ENCODE measurements at regions not wholly inside any gene's neighbourhood (a gene's known extent, or its start where the extent isn't known, plus 50 kb on each side); places are given as distances from the start of the nearest gene placed in this dataset.

DNA sequence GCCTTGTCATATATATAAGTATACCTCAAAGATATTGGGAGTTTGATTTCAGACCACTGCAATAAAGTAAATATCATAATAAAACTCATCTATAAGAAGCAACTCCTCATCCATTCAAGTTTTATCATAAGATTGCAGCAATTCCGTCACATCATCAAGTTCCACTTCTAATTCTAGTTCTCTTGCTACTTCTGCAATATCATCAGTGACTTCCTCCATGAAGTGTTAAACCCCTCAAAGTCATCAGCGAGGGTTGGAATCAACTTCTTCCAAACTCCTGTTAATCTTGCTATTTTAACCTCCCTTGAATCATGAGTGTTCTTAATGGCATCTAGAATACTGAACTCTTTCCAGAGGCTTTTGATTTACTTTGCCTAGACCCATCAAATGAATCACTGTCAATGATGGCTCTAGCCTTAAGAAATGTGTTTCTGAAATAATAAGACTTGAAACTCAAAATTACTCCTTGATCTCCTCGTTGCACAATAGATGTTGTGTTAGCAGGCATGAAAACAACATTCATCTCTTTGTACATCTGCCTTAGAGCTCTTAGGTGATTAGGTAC, 88.3 kb downstream of the RPE65 start:
- Histone ChIP-seq H3K4me3 (ENCODE audit: low read length in 2 of 2) (no peak overlapping the region), H3K36me3 (ENCODE audit: control insufficient read depth in 2 of 2, insufficient read depth in 2 of 2, low read length in 2 of 2) (no peaks in the 10 kb centered on the region)

DNA sequence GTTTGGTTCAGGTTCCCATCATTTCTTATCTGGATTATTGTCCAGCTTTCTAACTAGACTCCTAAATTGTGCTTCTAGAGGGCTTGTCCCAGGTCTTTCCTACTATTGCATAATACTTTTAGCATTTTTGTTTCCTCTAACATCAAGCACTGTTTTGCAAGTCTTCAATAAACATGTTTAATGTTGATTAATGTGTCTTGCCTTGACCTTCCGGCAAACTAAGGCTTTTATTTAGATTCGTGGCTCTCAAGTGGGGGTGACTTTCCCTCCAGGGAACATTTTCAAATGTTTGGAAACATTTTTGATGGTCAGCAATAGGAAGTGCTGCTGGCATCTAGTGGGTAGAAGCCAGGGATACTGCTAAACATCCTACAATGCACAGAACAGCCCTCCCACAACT, 90.7 kb downstream of the RPE65 start:
- Histone ChIP-seq H3K27me3 (ENCODE audit: control insufficient read depth in 1 of 2, insufficient read depth in 2 of 2, low read length in 2 of 2) (no peaks in the 10 kb centered on the region), H3K9me3 (ENCODE audit: control insufficient read depth in 2 of 2, low read length in 2 of 2) (no peaks in the 10 kb centered on the region), H3K27ac (ENCODE audit: low read length) (no peak overlapping the region), H3K9ac (ENCODE audit: low read length in 2 of 2) (no peak overlapping the region), H3K4me1 (ENCODE audit: control insufficient read depth, insufficient read depth, low read length) (peaks cover 3% of the 10 kb centered on the region), H3K36me3 (ENCODE audit: control insufficient read depth in 2 of 2, insufficient read depth in 2 of 2, low read length in 2 of 2) (no peaks in the 10 kb centered on the region), H3K4me3 (ENCODE audit: low read length in 2 of 2) (no peak overlapping the region)

More for the DNA sequence above, 88.3 kb downstream of the RPE65 start:
- Histone ChIP-seq H3K9ac (ENCODE audit: low read length in 2 of 2) (no peak overlapping the region), H3K27ac (ENCODE audit: low read length) (no peak overlapping the region), H3K9me3 (ENCODE audit: control insufficient read depth in 2 of 2, low read length in 2 of 2) (no peaks in the 10 kb centered on the region), H3K4me1 (ENCODE audit: control insufficient read depth, insufficient read depth, low read length) (peaks cover 3% of the 10 kb centered on the region), H3K27me3 (ENCODE audit: control insufficient read depth in 1 of 2, insufficient read depth in 2 of 2, low read length in 2 of 2) (no peaks in the 10 kb centered on the region)

DNA sequence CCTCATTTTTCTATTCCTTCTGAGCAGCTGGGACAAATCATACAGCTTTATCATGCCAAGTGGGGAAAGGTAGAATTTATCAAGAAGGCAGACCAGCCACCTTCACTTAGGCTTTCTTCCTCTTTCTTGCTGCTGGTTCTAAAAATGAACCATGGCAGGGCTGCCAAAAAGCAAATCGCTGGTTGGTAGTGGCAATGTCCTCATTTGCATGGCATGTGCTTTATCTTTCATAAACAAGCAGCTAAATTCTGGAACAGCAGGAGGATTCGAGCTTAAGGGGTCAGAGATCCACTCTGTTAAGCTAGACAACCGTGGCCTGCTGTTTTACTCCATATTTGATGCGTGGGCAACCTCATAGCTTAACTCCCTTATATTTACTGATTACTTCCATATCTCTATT, 91.3 kb downstream of the RPE65 start:
- no peak overlapping the region for H3K4me3 ChIP-seq (ENCODE audit: low read length in 2 of 2)
- no peaks in the 10 kb centered on the region for H3K9me3 ChIP-seq (ENCODE audit: control insufficient read depth in 2 of 2, low read length in 2 of 2)
- no peak overlapping the region for H3K9ac ChIP-seq (ENCODE audit: low read length in 2 of 2)
- no peaks in the 10 kb centered on the region for H3K27me3 ChIP-seq (ENCODE audit: control insufficient read depth in 1 of 2, insufficient read depth in 2 of 2, low read length in 2 of 2)
- H3K27ac ChIP-seq (ENCODE audit: low read length) = no peak overlapping the region
- peaks cover 3% of the 10 kb centered on the region for H3K4me1 ChIP-seq (ENCODE audit: control insufficient read depth, insufficient read depth, low read length)
- H3K36me3 ChIP-seq (ENCODE audit: control insufficient read depth in 2 of 2, insufficient read depth in 2 of 2, low read length in 2 of 2) = no peaks in the 10 kb centered on the region

DNA sequence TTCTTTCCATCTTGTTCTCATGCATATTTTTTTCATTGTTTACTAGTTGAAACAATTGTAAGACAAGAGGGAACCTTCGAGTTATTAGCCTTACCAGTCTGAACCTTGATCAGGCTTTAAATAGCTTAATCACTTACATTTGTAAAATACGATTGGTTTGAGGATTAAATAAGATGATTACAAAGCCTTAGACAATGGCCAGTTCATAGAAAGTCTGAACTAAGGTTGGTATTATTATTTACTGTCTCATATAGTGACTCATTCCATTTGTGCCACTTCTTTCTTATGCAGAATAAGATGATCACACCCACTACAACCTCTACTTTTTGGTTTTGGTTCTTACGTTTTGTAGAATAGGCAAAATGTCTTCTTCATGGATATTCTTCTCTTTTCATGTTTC, 94.1 kb downstream of the RPE65 start:
- Histone ChIP-seq H3K36me3 (ENCODE audit: control insufficient read depth in 2 of 2, insufficient read depth in 2 of 2, low read length in 2 of 2) (no peaks in the 10 kb centered on the region), H3K27ac (ENCODE audit: low read length) (no peak overlapping the region), H3K9me3 (ENCODE audit: control insufficient read depth in 2 of 2, low read length in 2 of 2) (no peaks in the 10 kb centered on the region), H3K27me3 (ENCODE audit: control insufficient read depth in 1 of 2, insufficient read depth in 2 of 2, low read length in 2 of 2) (no peaks in the 10 kb centered on the region), H3K4me1 (ENCODE audit: control insufficient read depth, insufficient read depth, low read length) (peaks cover 3% of the 10 kb centered on the region), H3K4me3 (ENCODE audit: low read length in 2 of 2) (no peak overlapping the region), H3K9ac (ENCODE audit: low read length in 2 of 2) (no peak overlapping the region)

DNA sequence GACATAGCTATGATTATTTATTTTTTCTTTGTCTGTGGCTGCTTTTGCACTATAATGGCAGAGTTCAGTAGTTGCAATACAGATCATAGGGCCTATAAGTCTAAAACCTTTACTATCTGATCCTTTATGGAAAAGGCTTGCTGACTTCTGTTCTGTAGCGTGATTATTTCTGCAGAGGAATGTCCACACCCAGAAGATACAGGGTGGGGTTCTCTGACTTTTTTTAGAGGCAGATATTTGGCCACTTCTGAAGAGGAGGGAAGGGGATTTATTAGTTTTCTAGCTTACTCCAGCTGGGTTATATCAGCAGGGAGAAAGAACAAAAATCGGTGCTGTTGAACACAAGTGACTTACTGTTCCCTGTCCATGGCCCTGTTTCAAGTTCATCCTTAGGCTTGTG, 97.6 kb downstream of the RPE65 start:
- no peaks in the 10 kb centered on the region for H3K36me3 ChIP-seq (ENCODE audit: control insufficient read depth in 2 of 2, insufficient read depth in 2 of 2, low read length in 2 of 2)
- no peaks in the 10 kb centered on the region for H3K27me3 ChIP-seq (ENCODE audit: control insufficient read depth in 1 of 2, insufficient read depth in 2 of 2, low read length in 2 of 2)
- H3K9me3 ChIP-seq (ENCODE audit: control insufficient read depth in 2 of 2, low read length in 2 of 2) = no peaks in the 10 kb centered on the region
- no peak overlapping the region for H3K27ac ChIP-seq (ENCODE audit: low read length)
- no peak overlapping the region for H3K9ac ChIP-seq (ENCODE audit: low read length in 2 of 2)
- H3K4me3 ChIP-seq (ENCODE audit: low read length in 2 of 2) = no peak overlapping the region
- no peaks in the 10 kb centered on the region for H3K4me1 ChIP-seq (ENCODE audit: control insufficient read depth, insufficient read depth, low read length)

DNA sequence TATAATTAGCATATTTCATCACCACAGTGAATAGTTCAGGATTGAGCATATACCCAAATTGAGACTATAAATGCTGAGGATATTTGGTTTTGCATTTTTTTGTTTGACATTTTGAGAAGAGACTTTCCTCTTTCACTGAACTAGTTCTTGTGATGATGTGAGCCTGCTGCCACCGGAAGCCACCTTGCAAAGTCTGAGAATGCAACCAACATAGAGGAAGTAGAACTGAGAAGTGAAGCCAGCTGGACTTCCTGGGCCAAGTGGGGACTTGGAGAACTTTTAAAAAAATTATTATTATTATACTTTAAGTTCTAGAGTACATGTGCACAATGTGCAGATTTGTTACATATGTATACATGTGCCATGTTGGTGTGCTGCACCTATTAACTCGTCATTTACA, 102.3 kb downstream of the RPE65 start:
- Histone ChIP-seq H3K27me3 (ENCODE audit: control insufficient read depth in 1 of 2, insufficient read depth in 2 of 2, low read length in 2 of 2) (no peaks in the 10 kb centered on the region), H3K4me1 (ENCODE audit: control insufficient read depth, insufficient read depth, low read length) (peaks cover 5% of the 10 kb centered on the region), H3K27ac (ENCODE audit: low read length) (no peak overlapping the region), H3K9me3 (ENCODE audit: control insufficient read depth in 2 of 2, low read length in 2 of 2) (no peaks in the 10 kb centered on the region), H3K9ac (ENCODE audit: low read length in 2 of 2) (no peak overlapping the region), H3K4me3 (ENCODE audit: low read length in 2 of 2) (no peak overlapping the region), H3K36me3 (ENCODE audit: control insufficient read depth in 2 of 2, insufficient read depth in 2 of 2, low read length in 2 of 2) (no peaks in the 10 kb centered on the region)

DNA sequence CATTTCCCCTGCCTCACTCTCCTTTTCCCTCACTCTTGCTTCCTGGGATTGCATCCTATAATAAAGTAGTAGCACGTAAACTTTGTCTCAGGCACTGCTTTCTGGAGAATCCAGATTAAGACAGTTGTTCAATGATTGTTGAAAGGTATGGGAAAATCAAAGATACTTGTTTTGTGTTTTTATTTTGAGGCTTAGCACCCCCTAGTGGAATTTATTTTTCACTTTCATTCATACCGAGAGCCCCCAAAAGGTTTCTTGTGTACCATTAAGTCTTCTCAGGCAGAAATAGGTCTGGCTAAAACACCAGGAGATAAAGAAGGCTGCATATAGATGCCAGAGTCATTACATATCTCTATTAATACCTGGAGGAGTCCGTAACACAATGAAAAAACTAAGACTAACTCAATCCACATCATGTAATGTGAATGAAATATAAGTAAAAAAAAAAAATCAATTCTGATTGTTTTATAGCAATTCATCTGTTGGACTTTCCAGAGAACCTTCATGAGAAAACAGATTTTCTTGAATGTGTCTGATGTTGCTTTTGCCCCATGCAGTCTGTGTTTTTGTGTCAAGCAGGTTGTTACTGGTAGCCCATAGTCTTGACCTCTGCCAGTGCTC, 103.5 kb downstream of the RPE65 start:
- peaks cover 6% of the 10 kb centered on the region for H3K4me1 ChIP-seq (ENCODE audit: control insufficient read depth, insufficient read depth, low read length)
- H3K4me3 ChIP-seq (ENCODE audit: low read length in 2 of 2) = no peak overlapping the region
- no peaks in the 10 kb centered on the region for H3K9me3 ChIP-seq (ENCODE audit: control insufficient read depth in 2 of 2, low read length in 2 of 2)
- H3K27ac ChIP-seq (ENCODE audit: low read length) = no peak overlapping the region
- H3K27me3 ChIP-seq (ENCODE audit: control insufficient read depth in 1 of 2, insufficient read depth in 2 of 2, low read length in 2 of 2) = no peaks in the 10 kb centered on the region
- H3K9ac ChIP-seq (ENCODE audit: low read length in 2 of 2) = no peak overlapping the region
- no peaks in the 10 kb centered on the region for H3K36me3 ChIP-seq (ENCODE audit: control insufficient read depth in 2 of 2, insufficient read depth in 2 of 2, low read length in 2 of 2)

DNA sequence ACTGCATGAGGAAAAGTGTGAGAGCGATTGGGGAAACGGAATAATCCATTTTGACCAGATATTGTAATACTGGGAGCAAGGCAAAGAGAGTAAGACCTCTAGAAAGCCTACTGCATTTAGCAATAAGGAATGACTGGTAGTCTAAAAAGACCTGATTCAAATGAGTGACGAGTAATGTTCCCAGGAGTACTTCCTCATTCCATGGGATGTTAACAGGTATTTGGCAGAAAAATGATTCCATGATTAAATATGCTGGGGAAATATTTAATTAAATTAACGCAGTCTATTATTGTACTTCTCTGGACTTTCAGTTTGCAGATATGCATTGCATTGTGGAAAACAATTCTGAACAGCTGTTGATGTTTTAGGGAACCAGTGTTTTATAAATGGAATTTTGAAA, 105.5 kb downstream of the RPE65 start:
- no peak overlapping the region for H3K9ac ChIP-seq (ENCODE audit: low read length in 2 of 2)
- peaks cover 6% of the 10 kb centered on the region for H3K4me1 ChIP-seq (ENCODE audit: control insufficient read depth, insufficient read depth, low read length)
- H3K27me3 ChIP-seq (ENCODE audit: control insufficient read depth in 1 of 2, insufficient read depth in 2 of 2, low read length in 2 of 2) = no peaks in the 10 kb centered on the region
- no peaks in the 10 kb centered on the region for H3K36me3 ChIP-seq (ENCODE audit: control insufficient read depth in 2 of 2, insufficient read depth in 2 of 2, low read length in 2 of 2)
- no peak overlapping the region for H3K4me3 ChIP-seq (ENCODE audit: low read length in 2 of 2)
- H3K27ac ChIP-seq (ENCODE audit: low read length) = no peak overlapping the region
- no peaks in the 10 kb centered on the region for H3K9me3 ChIP-seq (ENCODE audit: control insufficient read depth in 2 of 2, low read length in 2 of 2)

DNA sequence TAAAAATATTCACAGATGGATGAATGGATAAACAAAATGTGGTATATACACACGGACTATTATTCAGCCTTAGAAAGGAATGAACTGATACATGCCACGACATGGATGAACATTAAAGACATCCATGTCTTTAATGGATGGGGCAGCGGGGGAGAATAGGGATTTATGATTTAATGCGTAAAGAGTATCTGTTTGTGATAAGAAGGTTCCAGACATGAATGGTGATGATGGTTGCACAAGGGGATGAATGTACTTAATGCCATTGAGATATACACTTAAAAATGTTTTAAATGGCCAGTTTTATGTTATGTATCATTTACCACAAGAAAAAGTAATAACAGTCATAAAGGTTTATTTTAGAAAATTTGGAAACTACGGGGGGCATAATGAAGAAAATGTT, 108.6 kb upstream of the WLS start:
- H3K27ac ChIP-seq (ENCODE audit: low read length) = no peak overlapping the region
- H3K27me3 ChIP-seq (ENCODE audit: control insufficient read depth in 1 of 2, insufficient read depth in 2 of 2, low read length in 2 of 2) = no peaks in the 10 kb centered on the region
- no peaks in the 10 kb centered on the region for H3K36me3 ChIP-seq (ENCODE audit: control insufficient read depth in 2 of 2, insufficient read depth in 2 of 2, low read length in 2 of 2)
- no peak overlapping the region for H3K9ac ChIP-seq (ENCODE audit: low read length in 2 of 2)
- H3K9me3 ChIP-seq (ENCODE audit: control insufficient read depth in 2 of 2, low read length in 2 of 2) = no peaks in the 10 kb centered on the region
- H3K4me3 ChIP-seq (ENCODE audit: low read length in 2 of 2) = no peak overlapping the region
- peaks cover 6% of the 10 kb centered on the region for H3K4me1 ChIP-seq (ENCODE audit: control insufficient read depth, insufficient read depth, low read length)

DNA sequence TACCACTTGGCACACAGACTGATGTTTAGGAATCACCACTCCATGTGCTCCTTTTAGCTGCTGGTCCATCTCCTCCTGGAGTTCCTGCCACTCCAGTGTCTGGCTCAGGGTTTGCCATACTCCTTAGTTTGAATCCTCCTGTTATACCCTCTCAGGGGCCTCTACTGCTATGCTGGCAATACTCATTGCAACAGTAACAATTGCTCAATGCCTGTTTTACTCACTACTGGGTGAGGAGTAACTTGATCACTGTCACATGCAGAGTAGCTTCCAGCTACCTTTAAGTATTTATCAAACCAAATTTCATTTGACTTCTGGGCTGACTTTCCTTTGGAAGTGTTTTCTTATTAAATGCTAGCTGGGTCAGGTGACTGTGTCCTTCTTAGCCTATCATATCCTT, 107.2 kb upstream of the WLS start:
- no peaks in the 10 kb centered on the region for H3K36me3 ChIP-seq (ENCODE audit: control insufficient read depth in 2 of 2, insufficient read depth in 2 of 2, low read length in 2 of 2)
- no peak overlapping the region for H3K27ac ChIP-seq (ENCODE audit: low read length)
- peaks cover 6% of the 10 kb centered on the region for H3K4me1 ChIP-seq (ENCODE audit: control insufficient read depth, insufficient read depth, low read length)
- H3K9me3 ChIP-seq (ENCODE audit: control insufficient read depth in 2 of 2, low read length in 2 of 2) = no peaks in the 10 kb centered on the region
- H3K27me3 ChIP-seq (ENCODE audit: control insufficient read depth in 1 of 2, insufficient read depth in 2 of 2, low read length in 2 of 2) = no peaks in the 10 kb centered on the region
- H3K9ac ChIP-seq (ENCODE audit: low read length in 2 of 2) = no peak overlapping the region
- H3K4me3 ChIP-seq (ENCODE audit: low read length in 2 of 2) = no peak overlapping the region

DNA sequence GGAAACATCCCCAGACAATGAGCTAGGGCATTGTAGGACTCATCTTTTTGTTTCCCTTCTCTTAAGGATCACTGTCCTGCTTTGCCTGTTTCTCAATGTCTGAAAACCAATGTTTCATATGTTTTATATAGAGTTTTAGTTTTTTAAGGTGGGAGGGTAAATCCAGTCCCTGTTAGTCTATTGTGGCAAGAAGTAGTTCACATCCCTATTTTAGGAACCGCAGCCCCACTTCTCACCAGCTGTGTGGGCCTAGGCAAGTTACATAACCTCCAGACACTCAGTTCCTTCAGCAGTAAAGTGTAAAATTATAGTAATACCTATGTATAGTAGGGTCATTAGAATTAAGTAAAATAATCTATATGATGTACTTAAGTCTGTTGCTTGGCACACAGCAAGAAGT, 105.8 kb upstream of the WLS start:
- Histone ChIP-seq H3K27me3 (ENCODE audit: control insufficient read depth in 1 of 2, insufficient read depth in 2 of 2, low read length in 2 of 2) (no peaks in the 10 kb centered on the region), H3K9ac (ENCODE audit: low read length in 2 of 2) (no peak overlapping the region), H3K27ac (ENCODE audit: low read length) (no peak overlapping the region), H3K36me3 (ENCODE audit: control insufficient read depth in 2 of 2, insufficient read depth in 2 of 2, low read length in 2 of 2) (no peaks in the 10 kb centered on the region), H3K9me3 (ENCODE audit: control insufficient read depth in 2 of 2, low read length in 2 of 2) (no peaks in the 10 kb centered on the region), H3K4me1 (ENCODE audit: control insufficient read depth, insufficient read depth, low read length) (peaks cover 6% of the 10 kb centered on the region), H3K4me3 (ENCODE audit: low read length in 2 of 2) (no peak overlapping the region)

Data from stomach smooth muscle (tissue), 2 donors.